ENCODE measurements at regions not wholly inside any gene's neighbourhood (a gene's known extent, or its start where the extent isn't known, plus 50 kb on each side); places are given as distances from the start of the nearest gene placed in this dataset.

DNA sequence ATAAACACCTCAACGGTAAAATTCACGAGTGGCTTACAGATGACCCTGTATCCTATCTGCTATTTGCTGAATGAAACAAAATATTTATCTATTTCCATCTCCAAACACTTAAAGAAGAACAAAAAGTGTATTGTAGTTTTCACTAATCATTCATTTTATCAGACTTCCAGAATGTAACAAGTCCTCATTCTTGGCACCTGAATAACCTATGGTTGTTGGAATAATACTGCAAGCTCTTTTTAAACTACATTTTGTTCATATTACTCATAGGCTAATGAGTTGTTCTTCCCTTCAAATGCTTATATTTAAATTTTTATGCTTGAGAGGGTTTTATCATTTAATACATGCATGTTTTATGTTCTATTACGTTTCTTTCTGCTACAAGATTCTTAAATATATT, 1434.1 kb downstream of the SI start:
- intact Hi-C loops (cut with DNase I): no loop called here
- H3K27ac ChIP-seq: no peak overlapping the region
- no peaks in the 10 kb centered on the region for H3K4me1 ChIP-seq
- DNase-seq: no peak
- no peak overlapping the region for H3K4me3 ChIP-seq
- no peaks in the 10 kb centered on the region for H3K27me3 ChIP-seq
- no peaks in the 10 kb centered on the region for H3K9me3 ChIP-seq
- ATAC-seq: no peak
- TF ChIP-seq, protein P1, sequence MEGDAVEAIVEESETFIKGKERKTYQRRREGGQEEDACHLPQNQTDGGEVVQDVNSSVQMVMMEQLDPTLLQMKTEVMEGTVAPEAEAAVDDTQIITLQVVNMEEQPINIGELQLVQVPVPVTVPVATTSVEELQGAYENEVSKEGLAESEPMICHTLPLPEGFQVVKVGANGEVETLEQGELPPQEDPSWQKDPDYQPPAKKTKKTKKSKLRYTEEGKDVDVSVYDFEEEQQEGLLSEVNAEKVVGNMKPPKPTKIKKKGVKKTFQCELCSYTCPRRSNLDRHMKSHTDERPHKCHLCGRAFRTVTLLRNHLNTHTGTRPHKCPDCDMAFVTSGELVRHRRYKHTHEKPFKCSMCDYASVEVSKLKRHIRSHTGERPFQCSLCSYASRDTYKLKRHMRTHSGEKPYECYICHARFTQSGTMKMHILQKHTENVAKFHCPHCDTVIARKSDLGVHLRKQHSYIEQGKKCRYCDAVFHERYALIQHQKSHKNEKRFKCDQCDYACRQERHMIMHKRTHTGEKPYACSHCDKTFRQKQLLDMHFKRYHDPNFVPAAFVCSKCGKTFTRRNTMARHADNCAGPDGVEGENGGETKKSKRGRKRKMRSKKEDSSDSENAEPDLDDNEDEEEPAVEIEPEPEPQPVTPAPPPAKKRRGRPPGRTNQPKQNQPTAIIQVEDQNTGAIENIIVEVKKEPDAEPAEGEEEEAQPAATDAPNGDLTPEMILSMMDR (IDR thresholded peaks at IDR 0.05): no peak
- H3K36me3 ChIP-seq: no peaks in the 10 kb centered on the region

DNA sequence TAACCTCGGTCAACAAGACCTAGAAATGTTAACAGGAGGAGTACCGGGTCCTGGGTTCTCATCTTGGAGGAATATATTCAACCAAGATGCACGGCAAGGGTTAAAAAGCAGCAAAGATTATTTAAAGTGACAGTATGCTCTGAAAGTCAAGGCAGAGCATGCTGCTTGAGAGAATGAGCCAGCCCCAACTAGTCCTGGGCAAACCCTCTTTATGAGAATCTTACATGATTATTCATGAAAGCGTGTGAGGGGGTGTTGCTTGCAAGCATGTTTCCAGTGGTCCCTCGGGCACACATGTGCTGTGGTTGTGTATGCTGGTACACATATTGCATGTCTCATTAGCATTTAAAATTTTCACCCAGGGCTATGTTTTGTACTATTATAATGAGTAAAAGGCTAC, 1445.6 kb downstream of the SI start:
- no peaks in the 10 kb centered on the region for H3K9me3 ChIP-seq
- DNase-seq: no peak
- no peak for ATAC-seq
- no peaks in the 10 kb centered on the region for H3K36me3 ChIP-seq
- no peak overlapping the region for H3K4me3 ChIP-seq
- TF ChIP-seq, protein P1 (IDR thresholded peaks at IDR 0.05): no peak
- no peak overlapping the region for H3K27ac ChIP-seq
- intact Hi-C loops (cut with DNase I): no loop called here
- no peaks in the 10 kb centered on the region for H3K27me3 ChIP-seq
- H3K4me1 ChIP-seq: no peaks in the 10 kb centered on the region

DNA sequence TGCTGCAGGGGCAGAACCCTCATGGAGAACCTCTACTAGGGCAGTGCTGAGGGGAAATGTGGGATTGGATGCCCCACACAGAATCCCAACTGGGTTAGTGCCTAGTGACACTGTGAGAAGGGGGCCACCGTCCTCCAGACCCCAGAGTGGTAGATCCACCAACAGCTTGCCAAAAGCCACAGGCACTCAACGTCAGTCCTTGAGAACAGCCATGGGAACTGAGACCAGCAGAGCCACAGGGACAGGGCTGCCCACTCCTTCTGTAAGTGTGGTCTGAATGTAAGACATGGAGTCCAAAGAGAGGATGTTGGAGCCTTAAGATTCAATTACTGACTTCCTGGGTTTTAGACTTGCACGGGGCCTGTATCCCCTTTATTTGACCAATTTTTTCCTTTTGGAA, 1451.5 kb downstream of the SI start:
- TF ChIP-seq, protein P1 (IDR thresholded peaks at IDR 0.05): no peak
- DNase-seq (no peak), ATAC-seq (no peak)
- no peaks in the 10 kb centered on the region for H3K9me3 ChIP-seq
- intact Hi-C loops (cut with DNase I): no loop called here
- no peak overlapping the region for H3K4me3 ChIP-seq
- H3K27me3 ChIP-seq: no peaks in the 10 kb centered on the region
- H3K4me1 ChIP-seq: no peaks in the 10 kb centered on the region
- no peaks in the 10 kb centered on the region for H3K36me3 ChIP-seq
- no peak overlapping the region for H3K27ac ChIP-seq

DNA sequence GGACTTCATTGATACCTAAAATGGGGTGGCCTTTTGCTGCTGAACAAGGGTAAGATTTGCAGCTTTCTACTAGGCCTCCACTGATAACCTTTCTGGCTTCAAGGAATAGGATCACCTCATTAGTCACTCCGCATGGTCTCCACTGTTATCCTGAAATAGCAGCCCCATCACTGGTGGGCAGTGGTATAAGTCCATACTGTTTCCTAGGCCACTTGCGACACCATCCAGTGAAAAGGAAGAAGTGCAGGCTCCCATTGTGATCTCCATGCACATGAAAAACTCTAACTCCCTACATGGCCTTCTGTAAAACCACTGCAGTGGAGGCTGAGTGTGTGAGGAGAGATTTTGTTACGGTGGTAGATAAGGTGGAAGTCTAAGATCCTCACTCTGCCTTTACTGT, 1455.9 kb downstream of the SI start:
- DNase-seq: no peak
- H3K4me3 ChIP-seq: no peak overlapping the region
- no peak for ATAC-seq

DNA sequence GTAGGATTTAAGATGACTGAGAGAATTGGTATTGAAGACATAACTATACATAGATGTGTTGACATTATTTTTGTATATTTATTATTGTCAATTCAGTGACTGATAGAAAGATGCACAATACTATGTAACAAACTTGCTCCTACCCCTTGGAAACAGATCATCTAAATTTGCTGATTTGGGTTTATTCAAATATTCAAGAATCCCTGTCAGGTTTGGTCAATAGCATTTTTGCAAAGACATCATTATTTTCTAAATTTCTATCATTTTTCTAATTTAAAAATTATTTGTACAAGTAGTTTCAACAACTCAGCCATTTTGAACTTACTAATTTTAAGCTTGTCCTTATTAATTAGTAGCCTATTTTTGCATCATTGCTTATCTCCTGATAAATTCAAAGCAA, 1463.4 kb downstream of the SI start:
- intact Hi-C loops (cut with DNase I): no loop called here
- Histone ChIP-seq H3K9me3 (no peaks in the 10 kb centered on the region), H3K4me1 (no peaks in the 10 kb centered on the region), H3K36me3 (no peaks in the 10 kb centered on the region), H3K4me3 (no peak overlapping the region), H3K27ac (no peak overlapping the region), H3K27me3 (no peaks in the 10 kb centered on the region)
- TF ChIP-seq, protein P1 (IDR thresholded peaks at IDR 0.05): no peak
- ATAC-seq: no peak
- DNase-seq: no peak

More for the DNA sequence above, 1455.9 kb downstream of the SI start:
- no peaks in the 10 kb centered on the region for H3K9me3 ChIP-seq
- H3K4me1 ChIP-seq: no peaks in the 10 kb centered on the region
- TF ChIP-seq, protein P1 (IDR thresholded peaks at IDR 0.05): no peak
- intact Hi-C loops (cut with DNase I): no loop called here
- no peaks in the 10 kb centered on the region for H3K36me3 ChIP-seq
- no peaks in the 10 kb centered on the region for H3K27me3 ChIP-seq
- no peak overlapping the region for H3K27ac ChIP-seq

DNA sequence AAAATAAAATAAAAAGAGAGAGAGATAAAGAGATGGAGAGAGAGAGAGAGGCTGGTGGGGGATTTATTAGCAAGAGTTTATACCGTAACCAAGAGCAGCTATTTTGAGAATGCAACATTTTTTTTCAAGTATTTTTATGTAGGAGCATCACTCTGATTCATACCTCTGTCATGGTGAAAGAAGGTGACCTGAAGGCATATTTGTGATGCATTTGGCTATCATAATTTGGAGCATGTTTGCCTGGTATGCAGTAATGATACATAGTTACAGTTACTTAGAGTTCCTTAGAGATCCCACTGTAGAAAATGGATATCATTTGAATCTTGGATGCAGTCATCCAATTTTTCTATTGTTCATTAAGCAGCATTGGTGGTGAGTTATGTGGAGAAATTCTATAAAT, 1472.4 kb downstream of the SI start:
- intact Hi-C loops (cut with DNase I): no loop called here
- TF ChIP-seq, protein P1 (IDR thresholded peaks at IDR 0.05): no peak
- Histone ChIP-seq H3K4me3 (no peak overlapping the region), H3K4me1 (no peaks in the 10 kb centered on the region), H3K27me3 (no peaks in the 10 kb centered on the region), H3K27ac (no peak overlapping the region), H3K9me3 (no peaks in the 10 kb centered on the region), H3K36me3 (no peaks in the 10 kb centered on the region)
- ATAC-seq: no peak
- DNase-seq: no peak

All from upper lobe of right lung (tissue), 1 donor.